Epithelial cell of proximal tubule (primary cell): ENCODE measurements at regions not wholly inside any gene's neighbourhood (a gene's known extent, or its start where the extent isn't known, plus 50 kb on each side); places are given as distances from the start of the nearest gene placed in this dataset.

Experiments used
- DNase-seq: peaks from one replicate; pipeline ENCODE4 v3.0.0-alpha.2; 2011; ENCODE audit warnings: low read depth
- H3K4me3 ChIP-seq: 2 replicates; pipeline ENCODE4 v1.5.1; 2011; ENCODE audit warnings: low read depth, mild to moderate bottlenecking, low read length
- CTCF ChIP-seq: conservative IDR thresholded peaks from 2 replicates; pipeline ENCODE4 v1.5.1; 2012; ENCODE audit warnings: low read depth, mild to moderate bottlenecking, low read length

- no peak overlapping the region for H3K4me3 ChIP-seq
- no peak for TF ChIP-seq CTCF
- DNase-seq: no peak
Measured at GRCh38 chr6:139939189-139939979, 564.9 kb upstream of the CITED2 start.

GRCh38 chr6:139932671-139933070, 558.2 kb upstream of the CITED2 start:
- DNase-seq: no peak
- TF ChIP-seq CTCF: no peak
- no peak overlapping the region for H3K4me3 ChIP-seq

GRCh38 chr6:139931747-139932146, 557.3 kb upstream of the CITED2 start:
- no peak overlapping the region for H3K4me3 ChIP-seq
- DNase-seq: no peak
- TF ChIP-seq CTCF: no peak

GRCh38 chr6:139927742-139928305, 553.4 kb upstream of the CITED2 start:
- H3K4me3 ChIP-seq: no peak overlapping the region
- TF ChIP-seq CTCF: no peak
- DNase-seq: no peak

- peak; percentile 30 for TF ChIP-seq CTCF
- H3K4me3 ChIP-seq: no peak overlapping the region
- DNase-seq: no peak
Measured at GRCh38 chr6:139927236-139927635, 552.8 kb upstream of the CITED2 start.

- TF ChIP-seq CTCF: no peak
- DNase-seq: no peak
- no peak overlapping the region for H3K4me3 ChIP-seq
Measured at GRCh38 chr6:139926711-139927110, 552.3 kb upstream of the CITED2 start.
